Urothelium cell line (cell line): ENCODE measurements at regions not wholly inside any gene's neighbourhood (a gene's known extent, or its start where the extent isn't known, plus 50 kb on each side); places are given as distances from the start of the nearest gene placed in this dataset.
"Not testable (repeated sequence)": the region's sequence is repeated elsewhere in the genome, so short reads cannot be mapped to it uniquely, and the experiment has no call there.

Source experiments
- DNase-seq: peaks from one replicate; pipeline ENCODE4 v3.0.0; 2011; ENCODE audit warnings: low spot score, mixed read lengths
- FAIRE-seq: peaks from 2 replicates; lab custom pipeline; 2011; peaks lifted over from hg19 to GRCh38; lab: Jason Lieb, UNC

DNA sequence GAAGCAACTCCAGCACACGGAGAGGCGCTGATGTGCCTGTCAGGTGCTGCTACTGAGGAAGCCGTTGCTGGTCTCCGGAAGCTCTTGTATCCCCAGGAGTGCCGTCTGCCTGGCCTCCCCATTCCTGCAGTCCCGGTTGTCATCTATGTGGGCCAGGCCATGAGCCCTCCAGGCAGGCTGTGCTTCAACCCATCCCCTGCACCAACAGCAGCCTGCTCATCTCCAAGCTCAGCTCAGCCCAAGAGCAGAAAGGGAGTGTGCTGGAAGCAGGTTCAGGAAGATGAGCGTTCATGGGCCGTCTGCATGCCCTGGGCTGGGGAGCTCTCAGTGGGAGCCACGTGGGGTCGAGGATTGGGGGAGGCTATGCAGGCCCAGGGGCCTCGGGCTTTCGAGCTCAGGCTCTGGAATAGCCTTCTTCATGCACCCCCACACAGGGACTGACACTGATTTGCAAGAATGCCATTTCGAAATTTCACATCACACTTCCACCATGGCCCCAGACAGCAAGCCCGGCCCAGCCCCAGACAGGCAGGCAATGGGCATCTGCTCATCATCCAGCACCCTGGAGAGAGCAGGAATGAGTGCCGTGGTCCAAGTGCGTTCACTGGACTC lies 164.5 kb downstream of the KIF26A start:
- no peak for DNase-seq
- no peak for FAIRE-seq

DNA sequence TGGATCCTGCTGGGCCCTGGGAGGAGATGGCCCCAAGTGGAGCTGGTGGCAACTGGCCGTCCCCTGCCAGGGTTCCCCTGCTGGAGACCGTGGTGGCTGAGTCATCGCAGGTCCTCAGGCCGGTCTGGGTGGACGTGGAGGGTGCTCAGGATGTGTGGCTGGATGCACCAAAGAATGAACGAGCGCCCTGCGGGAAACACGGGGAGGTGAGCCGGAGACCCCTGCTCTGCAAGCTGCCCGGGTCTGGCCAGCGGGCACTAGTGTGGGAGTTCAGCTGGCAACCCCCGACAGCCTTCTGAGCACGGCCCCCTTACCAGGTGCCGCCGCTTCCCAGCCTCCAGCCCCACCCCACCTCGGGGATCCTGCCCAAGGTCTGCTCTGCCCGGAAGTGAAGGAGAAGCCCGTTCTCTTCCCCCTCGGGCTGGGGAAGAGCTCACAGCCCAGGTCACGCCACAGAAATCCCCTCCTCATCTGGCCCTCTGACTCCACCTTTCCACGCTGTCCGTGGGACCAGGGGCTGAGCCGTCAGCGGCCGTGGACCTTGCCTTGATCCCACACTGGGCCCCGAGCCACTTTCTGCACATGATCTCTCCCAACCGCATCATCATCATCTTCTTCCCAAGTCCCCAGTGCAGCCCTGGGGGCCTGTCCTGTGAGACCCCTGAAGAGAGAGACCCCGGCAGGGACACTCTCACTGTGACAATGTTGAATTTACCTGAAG lies 165.5 kb downstream of the KIF26A start:
- FAIRE-seq (no peak), DNase-seq (no peak)

DNA sequence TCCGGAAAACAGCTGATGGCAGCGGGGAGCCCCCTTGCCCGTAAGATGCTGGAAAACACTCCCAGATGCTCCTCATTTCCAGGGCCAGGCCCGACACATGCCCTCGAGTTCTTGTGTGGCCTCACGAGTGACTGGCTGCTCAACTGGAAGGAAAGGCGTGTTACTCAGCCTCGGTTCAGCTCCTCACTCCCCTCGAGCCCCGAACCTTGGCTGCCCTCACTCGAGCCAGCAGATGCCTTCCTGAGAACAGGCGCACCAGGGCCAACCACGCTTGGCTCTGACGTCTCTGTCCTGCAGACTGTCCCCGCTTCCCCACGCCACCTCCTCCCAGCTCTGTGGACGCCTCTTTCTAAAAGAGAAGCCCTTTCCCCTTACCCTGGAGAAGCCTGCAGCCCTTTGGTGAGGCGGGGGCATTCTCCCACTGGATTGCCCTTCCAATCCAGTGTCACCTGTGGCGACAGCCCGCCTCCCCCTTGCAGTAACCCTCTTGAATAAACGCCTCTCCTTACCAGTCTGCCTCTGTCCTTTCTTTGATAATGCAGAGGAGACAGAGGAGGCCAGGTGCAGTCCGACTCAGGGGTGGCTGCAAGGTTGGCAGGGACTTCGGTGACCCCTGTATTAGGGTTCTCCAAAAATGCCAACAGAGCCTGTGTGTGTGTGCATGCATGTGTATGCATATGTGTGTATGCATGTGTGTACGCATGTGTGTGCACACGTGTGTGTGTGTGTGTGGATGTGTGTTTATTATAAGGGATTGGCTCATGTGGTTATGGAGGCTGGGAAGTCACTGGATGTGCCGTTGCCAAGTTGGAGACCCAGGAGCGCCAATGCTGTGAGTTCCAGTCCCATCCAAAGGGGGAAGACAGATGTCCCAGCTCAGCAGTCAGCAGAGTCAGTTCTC lies 166.3 kb downstream of the KIF26A start:
- no peak for DNase-seq
- FAIRE-seq: no peak

DNA sequence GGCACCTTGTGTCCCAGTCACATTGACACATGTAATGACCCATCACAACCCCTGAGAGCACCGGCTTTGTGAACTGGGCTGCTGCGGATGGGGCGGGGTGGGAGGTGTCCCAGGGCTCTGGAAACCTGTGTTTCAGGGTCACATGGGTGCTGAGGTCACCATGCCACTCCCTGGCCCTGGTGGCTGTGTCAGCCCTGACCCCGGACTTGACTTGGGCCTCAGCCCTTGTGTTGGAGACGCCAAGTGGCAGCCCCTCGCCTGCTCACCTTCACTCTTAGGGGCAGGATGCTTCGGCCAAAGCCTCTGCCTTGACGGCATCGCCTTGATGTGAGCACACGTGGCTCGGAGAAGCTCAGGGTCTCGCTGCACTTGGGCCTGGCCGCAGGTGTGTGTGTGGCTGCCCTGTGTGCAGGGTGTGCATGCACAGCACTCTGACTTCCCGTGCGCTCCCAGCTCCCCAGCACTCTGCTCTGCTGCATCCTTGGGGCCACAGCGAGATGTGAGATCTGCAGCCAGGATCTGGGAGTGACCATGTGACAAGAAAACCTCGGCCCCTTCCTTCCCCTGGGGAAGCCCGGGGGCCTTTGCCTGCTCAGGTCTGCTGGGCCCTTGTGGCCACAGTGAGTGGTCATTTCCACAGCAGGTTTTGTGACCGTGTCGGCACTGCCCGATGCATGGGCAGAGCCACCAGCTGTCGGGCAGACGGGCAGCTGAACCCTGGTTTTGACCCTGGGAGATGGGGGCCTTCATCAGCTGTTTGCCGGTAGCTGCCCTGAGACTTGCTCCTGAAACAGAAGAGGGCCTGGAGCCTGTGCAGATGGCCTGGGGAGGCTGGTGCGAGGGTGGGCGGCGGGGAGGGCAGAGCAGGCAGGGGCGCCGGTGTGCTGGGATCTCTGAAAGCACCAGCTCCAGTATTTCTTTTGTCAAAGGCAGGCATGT lies 167.4 kb downstream of the KIF26A start:
- FAIRE-seq (no peak), DNase-seq (no peak)

DNA sequence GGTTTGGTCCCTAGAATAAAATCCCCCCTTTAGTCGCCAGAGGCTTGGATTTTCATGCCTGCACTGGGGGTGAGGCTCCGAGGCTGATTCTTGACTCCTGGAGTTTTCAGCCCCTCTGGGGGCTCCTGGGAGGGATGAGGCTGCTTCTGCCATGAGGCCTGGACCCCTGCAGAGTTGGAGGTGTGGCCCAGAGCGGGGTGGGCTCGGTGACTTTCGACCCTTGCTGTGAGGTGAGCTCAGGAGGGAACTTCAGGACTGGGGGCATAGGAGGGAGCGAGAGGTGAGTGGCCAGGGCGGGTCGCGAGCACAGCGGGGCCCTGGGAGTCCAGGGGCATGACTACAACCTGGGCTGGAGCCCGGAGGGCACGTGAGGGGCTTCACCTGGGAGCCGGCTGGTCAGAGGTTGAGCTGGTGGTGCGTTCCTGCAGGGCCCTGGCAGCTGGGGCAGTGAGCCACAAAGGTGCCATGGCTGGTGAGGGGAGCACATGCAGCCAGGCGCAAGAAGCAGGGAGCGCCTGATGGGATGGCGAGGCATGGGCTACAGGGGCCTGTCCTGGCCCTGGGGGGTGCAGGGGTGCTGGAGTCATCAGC lies 168.2 kb downstream of the KIF26A start:
- no peak for DNase-seq
- no peak for FAIRE-seq

DNA sequence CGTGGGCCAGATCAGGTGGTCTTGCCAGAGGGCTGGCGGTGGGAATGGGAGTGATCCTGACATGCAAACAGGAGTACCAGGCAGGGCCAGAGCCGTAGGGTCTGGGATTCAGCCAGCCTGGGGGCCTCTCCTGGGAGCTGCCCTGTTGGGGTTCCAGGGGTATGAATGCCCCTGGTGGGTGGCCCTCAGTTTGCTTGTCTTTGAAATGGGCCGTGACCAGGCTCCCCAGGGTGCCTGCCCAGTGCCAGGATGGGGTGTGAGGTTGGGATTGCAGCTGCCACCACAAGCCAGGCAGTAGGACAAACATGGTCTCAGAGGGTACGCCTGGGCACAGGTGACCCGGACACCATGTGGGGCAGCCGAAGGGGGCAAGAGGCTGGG lies 168.8 kb downstream of the KIF26A start:
- DNase-seq: no peak
- FAIRE-seq: no peak

DNA sequence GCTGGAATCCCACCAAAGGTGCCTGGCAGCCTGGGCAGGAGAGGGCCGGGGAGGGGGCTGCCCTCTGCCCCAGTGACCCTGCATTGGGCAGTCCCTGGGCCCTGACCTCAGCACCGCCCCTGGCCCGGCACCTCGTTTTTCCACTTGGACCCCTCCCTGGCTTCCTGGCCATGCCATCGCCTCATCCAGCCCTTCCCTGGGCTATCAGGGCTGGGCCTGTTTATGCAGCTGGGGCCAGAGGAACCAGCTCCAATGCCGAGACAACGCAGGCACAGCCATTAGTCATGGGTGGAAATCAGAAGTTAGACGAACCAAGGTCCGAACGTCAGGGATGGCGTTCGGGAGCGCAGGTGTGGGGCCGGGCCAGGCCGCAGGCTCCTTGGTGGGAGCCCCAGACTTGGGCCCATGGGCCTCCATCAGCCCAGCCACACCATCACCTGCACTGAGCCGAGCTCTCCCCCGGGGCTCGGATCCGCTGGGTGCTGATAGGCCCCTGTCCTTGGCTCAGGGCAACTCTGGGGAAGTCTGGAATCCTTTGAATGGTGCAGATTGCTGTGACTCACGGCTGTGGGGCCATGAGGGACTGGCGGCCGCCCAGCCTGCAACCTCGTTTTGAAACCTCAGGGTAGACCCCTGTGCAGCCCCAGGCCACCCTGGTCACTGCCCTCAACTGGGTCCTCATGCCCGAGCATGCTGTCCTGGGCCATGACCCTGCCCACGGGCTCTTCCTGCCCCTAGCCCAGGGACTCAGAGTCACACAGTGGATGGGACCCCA lies 169.4 kb downstream of the KIF26A start:
- no peak for FAIRE-seq
- DNase-seq: no peak

DNA sequence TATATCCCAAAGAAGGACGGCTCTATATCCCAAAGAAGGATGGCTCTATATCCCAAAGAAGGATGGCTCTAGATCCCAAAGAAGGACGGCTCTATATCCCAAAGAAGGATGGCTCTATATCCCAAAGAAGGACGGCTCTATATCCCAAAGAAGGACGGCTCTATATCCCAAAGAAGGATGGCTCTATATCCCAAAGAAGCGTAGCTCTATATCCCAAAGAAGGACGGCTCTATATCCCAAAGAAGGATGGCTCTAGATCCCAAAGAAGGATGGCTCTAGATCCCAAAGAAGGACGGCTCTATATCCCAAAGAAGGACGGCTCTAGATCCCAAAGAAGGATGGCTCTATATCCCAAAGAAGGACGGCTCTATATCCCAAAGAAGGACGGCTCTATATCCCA lies 170.1 kb downstream of the KIF26A start:
- not testable (repeated sequence) for DNase-seq, FAIRE-seq

DNA sequence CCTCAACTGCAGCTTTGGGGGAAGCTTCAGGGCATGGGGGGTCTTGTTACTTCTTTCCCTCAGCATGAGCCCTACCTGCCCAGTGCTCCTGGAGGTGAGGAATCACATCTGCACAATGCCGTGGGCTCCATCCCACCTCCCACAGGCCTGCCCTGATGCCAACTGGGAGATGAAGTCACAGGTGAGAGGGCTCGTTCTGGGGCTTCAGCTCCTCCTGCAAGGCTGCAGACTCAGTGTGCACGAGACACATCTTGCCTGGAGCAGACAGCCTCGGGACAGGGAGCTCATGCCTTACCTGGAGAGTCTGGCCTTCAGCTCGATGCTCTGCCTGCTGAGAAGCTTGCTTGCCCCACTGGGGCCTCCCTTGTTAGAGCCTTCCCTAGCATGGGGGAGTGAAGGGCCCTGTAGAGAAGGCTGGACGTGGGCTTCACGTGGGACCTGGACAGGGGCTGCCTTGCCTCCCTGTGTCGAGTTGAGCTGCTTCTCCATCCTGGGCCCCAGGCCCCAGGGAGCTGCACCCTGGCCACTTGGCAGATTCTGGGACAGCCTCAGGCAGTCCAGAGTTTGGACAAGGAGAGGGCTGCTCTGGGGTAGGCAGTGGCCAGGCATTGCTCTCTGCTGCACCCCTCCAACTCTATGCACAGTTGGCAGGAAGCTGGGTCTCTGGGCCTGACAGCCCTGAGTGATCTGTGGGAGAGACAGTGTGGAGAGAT lies 171.4 kb downstream of the KIF26A start:
- DNase-seq (no peak), FAIRE-seq (no peak)

DNA sequence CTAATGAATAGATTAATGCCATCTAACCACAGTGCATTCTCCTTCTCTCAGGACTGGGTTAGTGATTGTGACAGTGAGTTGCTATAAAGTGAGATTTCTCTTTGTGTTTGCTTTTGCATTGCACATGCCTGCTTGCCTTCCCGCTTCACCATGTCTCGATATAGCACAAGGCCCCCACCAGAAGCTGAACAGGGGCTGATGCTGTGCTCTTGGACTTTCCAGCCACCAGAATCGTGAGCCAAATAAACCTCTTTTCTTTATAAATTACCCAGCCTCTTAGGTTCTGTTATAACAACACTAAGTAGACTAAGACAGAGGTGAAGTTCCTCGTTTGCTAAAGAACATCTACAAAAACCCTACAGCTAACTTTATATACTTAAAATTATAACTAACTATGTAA lies 173.0 kb downstream of the KIF26A start:
- FAIRE-seq (no peak), DNase-seq (no peak)

DNA sequence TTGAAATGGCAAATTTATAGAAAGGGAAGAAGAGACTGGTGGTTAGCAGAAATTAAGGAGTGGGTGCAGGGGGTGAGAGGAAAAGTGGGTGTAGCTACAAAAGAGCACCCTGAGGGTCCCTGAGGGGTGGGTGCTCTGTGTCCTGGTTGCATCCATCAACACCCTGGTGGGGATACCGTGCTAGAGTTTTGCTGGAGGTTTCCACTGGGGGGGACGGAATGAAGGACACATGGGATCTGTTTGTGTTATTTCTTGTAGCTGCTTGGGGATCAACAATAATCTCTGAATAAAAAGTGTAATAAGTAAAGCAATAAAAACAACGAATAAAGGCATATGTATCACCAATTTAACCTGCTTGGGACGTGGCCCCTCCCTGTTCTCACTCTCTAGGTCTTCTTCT lies 175.3 kb downstream of the KIF26A start:
- FAIRE-seq: no peak
- DNase-seq: no peak

DNA sequence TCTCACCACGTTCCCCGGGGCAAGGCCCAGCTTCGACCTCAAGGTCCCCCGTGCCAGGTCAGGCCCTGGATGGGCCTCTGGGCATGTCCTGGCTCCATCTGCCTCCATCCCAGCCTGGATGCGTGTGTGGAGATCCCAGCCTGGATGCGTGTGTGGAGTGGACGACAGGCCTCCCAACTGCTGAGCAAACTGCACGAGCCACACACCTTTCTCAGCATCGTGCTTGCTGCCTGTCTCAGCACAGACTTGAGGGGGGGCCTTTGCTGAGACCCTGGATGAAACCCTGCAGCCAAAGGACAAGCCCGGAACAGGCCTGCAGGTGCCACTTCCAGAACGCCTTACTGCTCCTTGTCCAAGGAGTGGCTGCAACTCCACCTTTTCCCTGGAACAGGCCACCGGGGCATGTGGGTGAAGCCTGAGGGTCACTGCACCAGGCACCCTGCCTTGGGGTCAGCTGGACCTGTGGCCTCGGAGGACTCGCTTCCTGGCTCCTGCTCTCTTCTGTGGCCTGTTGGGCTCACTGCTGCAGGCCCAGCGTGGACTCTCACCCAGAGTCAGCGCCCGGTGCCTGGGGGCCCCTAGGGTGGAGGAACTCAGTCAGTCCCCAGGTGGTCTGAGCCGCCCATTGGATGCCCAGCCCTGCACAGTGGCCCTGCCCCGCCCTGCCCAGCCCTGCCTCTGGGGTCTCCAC lies 176.0 kb downstream of the KIF26A start:
- DNase-seq (no peak), FAIRE-seq (no peak)

DNA sequence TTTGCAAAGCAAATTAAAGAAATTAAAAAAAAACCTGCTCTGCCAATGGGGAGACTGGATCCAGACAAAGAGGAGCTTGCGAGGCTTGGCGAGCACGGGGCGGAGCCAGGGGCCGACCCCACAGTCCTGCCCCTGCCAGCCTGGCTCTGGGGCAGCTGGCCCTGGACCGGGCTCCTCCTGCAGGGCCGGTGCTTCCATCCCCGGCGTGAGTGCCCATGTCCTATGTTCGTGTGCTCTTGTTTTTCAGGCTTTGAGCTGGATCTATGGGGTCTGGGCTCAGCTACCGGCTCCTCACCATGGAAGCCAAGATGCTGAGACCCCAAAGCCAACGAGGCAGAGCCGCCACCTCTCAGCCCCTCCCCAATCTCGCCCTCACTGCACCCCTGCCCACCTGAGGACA lies 176.8 kb downstream of the KIF26A start:
- DNase-seq (no peak), FAIRE-seq (no peak)

DNA sequence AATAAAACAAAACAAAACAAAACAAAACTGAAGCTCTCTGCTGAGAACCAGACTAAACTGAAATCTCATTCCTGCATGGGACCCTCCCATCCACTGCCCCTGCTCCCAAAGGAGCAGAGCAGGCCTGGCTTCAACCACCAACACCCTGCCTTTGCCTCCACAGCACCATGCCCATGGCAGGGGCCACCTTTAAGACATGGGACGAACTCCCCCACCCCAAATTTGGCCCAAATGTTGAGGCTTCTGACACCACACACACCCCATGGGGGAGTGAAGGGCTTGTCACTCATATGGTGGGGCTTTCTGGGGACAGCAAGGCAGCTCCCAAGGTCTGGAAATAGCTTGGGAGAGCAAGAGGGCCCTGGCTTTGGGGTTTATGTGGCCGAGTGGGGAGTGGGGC lies 177.2 kb downstream of the KIF26A start:
- DNase-seq: no peak
- FAIRE-seq: no peak

DNA sequence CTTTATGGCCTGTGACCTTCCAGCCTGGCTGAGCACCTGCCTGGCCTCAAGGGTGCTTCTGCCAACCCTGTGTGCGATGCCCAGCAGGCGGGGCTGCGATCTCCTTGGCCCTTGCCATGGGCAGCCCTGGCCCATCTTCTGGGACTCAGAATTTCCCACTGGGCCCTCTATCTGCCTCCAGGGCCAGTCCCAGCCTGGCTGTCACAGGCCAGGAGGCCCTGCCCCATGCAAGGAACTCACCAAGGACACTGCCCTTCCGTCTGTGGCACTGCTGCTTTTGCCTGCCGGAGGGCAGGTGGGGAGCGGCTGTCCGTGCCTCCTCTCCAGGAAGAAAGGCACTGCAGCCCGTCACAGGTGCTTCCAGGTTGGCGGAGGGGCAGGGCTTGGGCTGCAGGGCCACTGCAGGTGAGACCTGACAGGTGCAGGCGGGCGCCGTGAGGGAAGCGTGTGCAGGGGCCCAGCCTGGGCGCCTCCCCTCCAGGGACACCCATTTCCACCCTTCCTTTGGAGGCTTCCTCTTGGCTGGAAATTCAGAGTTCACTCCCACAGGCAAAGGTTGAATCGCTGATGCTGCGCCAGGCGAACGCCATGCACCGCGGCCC lies 177.8 kb downstream of the KIF26A start:
- DNase-seq (no peak), FAIRE-seq (no peak)

DNA sequence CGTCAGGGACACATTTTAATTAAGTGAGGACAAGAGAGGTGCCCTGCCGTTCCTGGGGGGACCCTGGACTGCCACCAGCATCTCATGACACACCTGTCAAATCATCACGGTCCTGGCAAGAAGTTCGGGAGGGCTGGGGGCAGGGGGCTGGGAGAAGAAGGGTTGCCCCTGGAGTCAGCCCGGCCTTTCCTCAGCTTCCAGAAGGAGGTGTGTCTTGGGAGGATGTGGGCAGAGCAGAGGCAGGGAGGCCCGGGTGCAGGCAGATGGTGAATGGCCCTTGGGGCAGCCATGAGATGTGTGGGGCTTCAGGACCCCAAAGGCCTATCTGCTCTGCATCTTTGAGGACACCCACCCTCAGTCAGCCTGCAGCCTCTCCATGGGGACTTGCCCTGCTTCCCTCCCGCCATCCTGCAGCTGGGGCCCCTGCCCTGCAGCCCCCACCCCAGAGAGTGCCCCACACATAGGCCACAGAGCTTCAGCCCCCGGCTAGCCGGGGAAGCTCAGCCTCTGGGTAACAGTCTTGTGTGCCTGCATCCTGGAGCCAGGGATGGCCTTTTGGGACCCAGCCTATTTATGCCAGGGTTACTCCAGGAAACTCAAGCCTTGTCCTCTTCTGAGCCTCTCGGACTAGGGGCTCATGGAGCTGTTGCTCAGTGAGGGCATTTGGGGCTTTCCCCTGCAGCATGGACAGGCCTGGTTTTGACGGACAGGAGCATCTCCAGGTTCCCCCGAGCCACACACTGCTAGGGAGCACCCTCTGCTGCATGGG lies 178.5 kb downstream of the KIF26A start:
- no peak for FAIRE-seq
- DNase-seq: no peak

DNA sequence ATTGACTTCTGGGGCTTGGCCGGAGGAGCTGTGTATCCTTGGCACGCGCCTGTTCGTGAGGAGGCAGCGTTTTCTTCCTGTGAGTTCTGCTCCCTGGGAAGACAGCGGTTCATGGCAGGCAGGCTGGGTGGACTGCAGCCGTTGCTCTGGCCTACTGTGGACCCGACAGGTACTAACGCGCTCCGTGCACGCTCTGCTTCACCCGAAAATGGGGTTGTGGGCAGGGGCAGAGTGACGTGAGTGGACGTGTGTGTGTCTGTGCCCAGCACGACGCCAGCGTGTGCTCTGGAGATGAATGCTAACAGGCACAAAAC lies 179.1 kb downstream of the KIF26A start:
- no peak for DNase-seq
- FAIRE-seq: no peak
